HG02884 (cell line): ENCODE measurements at regions not wholly inside any gene's neighbourhood (a gene's known extent, or its start where the extent isn't known, plus 50 kb on each side); places are given as distances from the start of the nearest gene placed in this dataset.
"Not testable (repeated sequence)": the region's sequence is repeated elsewhere in the genome, so short reads cannot be mapped to it uniquely, and the experiment has no call there.

Experiments
- ATAC-seq: cut with Tn5 transposase; IDR thresholded peaks from one replicate; pipeline ENCODE4 v1.9.1; 2021; ENCODE audit warnings: mild to moderate bottlenecking, moderate library complexity; ENCODE audit not compliant: unreplicated experiment

DNA sequence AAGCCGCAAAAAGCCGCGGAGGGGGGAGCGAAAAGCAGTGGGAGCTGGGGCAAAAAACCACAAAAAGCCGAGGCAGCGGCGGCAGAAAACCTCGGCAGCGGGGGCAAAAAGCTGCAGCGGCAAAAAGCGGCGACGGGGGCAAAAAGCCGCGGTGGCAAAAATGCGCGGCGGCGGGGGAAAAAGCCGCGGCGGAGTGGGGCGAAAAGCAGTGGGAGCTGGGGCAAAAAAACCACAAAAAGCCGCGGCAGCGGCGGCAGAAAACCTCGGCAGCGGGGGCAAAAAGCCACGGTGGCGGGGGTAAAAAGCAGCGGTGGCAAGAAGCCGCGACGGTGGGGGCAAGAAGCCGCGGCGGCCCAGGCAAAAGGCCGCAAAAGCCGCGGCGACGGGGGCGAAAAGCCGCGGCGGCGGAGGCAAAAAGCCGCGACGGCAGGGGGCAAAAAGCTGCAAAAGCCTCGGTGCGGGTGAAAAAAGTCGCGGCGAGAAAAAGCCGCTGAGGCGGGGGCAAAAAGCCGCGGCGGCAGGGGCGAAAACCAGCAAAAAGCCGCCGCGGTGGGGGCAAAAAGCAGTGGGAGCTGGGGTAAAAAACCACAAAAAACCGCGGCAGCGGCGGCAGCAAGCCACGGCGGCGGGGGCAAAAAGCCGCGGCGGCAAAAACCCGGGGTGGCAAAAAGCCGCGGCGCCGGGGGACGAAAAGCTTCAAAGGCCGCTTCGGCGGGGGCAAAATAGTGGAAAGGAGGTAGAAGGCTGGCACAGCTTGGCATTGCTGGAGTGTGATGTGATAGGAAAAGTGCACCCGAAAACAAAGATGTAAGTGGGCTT is 135.9 kb downstream of the ZNF92 start:
- ATAC-seq = no peak

DNA sequence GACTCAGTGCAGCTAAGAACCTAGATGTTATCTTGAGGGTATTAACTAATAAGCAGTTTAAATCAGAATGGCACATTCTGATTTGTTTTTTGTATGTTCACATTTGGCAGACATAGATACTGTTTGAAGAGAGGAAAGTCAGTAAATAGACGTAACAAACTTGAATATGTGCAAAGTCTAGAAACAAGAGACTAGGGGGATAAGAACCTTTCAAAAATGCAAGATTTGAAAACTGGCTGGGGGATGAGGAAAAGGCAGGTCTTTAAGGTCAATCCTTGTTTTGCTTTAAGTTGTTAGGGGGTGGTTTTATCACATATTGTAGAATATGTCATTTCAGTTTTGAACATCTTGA is 136.5 kb downstream of the ZNF92 start:
- ATAC-seq = not testable (repeated sequence)

DNA sequence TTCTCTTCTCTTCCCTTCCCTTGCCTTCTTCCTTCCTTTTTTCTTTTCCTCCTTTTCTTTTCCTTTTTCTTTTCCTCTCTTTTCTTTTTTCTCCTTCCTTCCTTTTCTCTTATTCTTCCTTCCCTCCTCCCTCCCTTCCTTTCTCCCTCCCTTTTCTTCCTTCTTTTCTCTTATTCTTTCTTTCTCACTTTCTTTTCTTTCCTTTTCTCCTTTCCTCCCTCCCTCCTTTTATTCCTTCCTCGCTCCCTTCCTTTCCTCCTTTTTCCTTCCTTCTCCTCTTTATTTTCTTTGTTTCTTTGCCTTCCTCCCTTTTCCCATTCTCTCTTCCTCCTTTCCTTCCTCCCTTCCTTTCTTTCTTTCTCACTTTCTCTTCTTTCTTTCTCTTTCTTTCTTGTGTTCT is 146.1 kb downstream of the ZNF92 start:
- ATAC-seq = not testable (repeated sequence)

DNA sequence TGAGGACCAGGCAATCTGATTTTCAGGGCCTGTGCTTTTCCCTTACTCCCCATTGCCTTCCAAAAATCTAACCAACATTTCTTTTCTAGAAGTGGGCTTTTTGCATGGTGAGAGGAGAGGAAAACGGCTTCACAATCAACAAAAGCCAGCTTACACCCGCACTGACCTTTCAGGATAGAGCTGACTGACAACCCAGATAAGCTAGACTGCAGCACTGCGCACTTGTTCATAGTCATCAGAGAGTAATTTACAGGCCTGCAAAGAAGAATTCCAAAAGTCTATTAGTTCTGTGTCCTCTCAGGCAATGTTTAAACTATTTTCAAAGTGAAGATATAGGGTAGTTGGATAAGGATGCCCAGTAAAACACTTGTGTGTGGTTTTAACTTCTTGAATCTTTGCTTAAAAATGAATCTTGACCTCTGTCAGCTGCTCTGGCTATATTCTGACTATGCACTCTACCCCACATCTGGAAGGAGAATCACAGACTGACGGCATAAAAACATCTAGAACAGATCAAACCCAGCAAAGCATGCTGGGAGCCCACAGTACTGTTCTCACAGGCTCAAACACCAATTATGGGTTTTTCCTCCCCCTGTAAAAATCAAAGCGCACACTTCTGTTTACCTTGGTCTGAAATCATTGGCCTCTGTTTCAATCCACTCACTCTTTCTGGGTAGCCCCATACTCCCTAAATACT is 172.0 kb downstream of the ZNF92 start:
- ATAC-seq = not testable (repeated sequence)

DNA sequence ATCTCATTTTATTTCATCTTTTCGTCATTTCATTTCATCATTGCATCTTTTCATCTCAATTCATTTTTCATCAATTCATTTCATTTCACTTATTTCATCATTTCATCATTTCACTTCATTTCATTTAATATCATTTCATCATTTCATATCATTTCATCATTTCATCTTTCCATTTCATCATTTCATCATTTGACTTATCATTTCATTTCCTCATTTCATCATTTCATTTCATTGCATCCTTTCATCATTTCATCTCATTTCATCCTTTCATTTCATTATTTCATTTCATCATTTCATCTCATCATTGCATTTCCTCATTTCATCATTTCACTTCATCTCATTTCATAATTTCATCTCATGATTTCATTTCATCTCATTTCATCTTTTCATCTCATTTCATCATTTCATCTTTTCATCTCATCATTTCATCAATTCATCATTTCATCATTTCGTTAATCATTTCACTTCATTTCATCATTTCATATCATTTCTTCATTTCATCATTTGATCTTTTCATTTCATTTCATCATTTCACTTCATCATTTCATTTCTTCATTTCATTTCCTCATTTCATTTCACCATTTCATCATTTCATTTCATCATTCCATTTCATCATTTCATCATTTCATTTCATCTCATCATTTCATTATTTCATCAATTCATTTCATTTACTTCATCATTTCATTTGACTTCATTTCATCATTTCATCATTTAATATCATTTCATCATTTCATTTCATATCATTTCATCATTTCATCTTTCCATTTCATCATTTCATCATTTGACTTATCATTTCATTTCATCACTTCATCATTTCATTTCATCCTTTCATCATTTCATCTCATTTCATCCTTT is 176.2 kb downstream of the ZNF92 start:
- not testable (repeated sequence) for ATAC-seq

DNA sequence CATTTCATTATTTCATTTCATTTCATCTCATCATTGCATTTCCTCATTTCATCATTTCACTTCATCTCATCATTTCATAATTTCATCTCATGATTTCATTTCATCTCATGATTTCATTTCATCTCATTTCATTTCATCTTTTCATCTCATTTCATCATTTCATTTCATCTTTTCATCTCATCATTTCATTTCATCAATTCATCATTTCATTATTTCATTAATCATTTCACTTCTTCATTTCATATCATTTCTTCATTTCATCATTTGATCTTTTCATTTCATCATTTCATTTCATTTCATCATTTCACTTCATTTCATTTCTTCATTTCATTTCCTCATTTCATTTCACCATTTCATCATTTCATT is 176.8 kb downstream of the ZNF92 start:
- not testable (repeated sequence) for ATAC-seq

DNA sequence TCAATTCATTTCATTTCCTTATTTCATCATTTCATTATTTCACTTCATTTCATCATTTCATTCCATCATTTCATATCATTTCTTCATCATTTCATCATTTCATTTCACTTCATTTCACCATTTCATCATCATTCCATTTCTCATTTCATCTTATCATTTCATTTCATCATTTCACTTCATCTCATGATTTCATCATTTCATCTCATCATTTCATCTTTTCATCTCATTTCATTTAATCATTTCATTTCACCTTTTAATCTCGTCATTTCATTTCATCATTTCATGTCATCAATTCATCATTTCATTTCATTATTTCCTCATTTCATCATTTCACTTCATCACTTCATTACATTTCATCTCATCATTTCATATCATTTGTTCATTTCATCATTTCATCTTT is 177.4 kb downstream of the ZNF92 start:
- ATAC-seq = not testable (repeated sequence)

DNA sequence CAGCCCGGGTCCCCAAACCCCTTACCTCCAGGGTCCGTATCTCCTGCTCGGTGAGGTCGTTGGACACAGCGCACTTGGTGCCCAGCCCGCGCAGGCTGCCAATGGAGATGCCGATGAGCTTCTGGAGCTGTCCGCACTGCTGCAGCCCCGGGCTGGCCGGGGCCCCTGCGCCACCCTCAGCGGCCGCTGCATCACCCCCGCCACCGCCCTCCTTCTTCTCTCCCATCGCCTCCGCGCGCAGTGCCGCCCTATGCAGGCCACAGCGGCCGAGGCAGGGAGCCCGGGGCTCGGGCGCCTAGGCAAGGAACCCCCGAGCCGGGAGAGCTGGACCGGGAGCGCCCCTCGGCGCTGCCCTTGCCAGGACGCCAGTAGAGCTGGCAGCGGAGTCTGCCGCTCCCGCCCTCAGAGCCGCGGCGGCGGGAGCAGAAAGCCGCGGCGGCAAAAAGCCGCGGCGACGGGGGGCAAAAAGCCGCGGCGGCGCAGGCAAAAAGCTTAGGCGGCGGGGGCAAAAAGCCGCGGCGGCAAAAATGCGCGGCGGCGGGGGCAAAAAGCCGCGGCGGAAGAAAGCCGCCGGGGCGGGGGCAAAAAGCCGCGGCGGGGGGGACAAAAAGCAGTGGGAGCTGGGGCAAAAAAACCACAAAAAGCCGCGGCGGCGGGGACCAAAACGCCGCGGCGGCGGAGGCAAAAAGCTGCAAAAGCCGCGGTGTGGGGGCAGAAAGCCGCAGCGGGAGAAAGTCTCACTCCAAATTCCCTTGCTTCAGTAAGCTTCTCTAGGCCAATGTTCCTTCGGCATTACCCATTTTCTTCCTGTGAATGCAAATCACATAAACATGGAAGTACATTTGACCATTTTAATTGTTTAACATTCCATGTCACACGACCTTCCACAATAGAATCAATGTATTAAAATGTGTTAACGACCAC is 181.2 kb downstream of the ZNF92 start:
- not testable (repeated sequence) for ATAC-seq

DNA sequence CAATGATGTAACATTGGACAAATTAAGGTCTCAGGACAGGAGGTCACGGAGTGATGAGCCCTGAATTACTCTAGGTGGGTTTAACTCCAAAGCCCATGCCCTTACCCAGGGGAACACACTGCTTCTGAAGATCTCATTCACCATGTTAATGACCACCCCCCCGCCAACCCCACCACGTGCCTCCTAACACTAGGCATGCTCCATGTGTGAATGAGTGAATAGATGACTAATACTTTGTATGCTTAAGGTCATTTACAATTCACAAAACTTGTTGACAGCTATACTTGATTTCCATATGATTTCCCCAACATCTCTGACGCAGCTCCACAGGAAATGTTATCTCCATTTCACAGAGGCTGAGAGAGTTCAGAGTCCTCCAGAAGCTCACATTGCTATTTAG is 184.9 kb downstream of the ZNF92 start:
- not testable (repeated sequence) for ATAC-seq

DNA sequence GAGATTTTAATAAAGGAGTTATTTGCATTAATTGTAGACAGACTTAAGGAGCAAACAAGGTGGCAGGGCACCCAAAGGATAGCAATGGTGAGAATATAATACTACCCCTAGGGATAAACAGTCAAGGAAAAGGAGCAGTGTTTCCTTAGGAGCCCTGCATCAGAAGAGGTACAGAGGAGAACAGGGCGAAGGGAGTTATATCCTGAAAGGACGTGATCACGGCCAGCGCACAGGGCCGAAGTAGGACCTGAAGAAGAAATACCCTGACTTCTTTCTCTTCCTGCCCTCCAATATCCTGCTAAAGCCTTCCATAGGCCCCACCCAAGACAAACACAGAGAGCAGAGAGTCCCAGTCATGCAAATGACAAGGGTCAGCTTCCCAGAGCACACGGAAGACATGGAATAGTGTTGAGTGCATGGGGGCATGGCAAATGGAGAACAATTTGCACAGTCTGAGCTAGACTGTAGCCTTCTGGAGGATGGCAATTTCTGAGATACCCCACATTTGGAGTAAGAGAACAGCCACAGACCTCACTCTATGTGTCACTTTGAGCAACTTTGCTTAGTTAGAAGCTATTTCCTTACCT is 188.2 kb downstream of the ZNF92 start:
- not testable (repeated sequence) for ATAC-seq

DNA sequence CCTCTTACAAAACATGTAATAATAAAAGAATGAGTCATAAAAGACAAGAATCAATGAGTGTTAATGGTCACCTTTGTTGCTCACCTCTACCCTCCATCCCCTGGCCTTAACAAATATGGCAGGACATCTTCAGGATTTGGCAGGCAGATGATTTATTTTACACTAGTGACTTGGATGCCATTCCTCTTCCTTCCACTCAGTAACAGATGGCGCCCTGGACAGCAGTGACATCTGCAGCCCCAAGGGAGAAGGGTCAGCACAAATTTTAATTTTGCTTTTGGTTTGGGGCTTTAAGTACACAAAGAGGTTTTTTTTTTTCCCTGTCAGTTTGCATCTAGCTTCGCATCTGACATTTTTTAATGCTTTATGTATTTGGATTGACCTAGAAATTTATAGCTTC is 188.9 kb downstream of the ZNF92 start:
- ATAC-seq = peak; percentile 68

DNA sequence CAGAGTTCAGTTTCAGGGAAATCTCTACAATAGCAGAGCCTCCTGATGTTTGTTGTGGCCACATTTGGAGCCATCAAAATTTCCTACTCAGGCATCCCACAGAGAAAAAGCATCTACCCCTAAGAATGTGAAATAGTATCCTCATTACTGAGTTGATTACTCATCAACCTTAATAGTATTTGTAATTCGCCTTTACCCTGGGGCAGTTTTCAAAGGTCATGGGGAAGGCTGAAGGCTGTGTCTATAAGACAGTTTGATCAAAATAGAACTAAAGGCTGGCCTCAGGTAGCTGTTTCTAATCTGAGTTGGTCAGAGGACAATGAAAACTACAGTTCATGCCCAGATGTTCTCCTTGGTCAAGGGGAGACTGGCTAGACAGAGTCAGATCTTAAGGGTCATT is 189.7 kb downstream of the ZNF92 start:
- not testable (repeated sequence) for ATAC-seq

DNA sequence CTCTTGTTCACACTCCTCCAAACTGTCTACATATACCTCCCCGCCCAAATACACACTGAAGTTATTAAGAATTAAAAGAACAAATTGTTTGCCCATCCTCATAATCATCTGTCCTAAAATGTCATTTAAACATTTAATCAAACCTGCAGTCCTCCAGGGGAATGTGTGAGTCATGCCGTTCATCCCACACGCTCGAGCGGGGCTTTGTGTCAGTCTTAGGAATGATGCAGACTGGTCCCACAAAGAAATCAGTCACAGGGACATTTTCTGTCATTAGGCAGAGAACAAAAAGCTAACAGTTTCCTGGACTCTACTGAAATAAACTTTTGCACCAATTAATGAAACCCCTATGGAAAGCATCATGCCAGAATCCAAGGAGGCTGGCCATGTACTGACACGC is 194.6 kb downstream of the ZNF92 start:
- not testable (repeated sequence) for ATAC-seq

DNA sequence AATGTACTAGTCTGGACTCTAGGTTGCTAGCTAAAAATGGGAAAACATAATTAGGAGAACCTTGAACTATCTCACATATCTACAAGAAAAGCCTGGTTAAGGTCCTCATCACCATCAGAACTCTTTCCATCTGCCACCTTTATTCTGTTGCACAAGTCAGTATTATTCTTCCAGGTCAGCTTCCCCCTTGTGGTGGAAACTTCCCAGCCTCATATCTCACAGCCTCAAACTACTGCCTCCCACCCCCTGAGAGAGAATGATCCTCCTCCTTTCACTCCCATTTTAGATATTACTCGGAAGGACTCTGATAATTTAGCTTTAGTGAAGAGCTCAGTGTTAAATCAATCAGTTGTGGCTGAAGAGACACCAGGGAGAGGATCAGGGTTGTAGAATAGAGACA is 197.3 kb downstream of the ZNF92 start:
- ATAC-seq = not testable (repeated sequence)

DNA sequence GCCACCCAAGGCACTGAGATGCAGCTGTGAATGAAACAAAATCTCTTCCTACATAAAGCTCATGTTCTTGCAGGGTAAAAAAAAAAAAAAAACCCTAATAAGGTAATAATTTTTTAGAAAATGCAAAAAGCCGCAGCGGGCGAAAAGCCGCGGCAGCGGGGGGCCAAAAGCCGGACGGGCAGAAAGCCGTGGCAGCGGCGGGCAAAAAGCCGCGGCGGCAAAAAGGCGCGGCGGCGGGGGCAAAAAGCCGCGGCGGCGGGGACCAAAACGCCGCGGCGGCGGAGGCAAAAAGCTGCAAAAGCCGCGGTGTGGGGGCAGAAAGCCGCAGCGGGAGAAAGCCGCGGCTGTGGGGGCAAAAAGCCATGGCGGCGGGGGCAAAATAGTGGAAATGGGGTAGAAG is 198.9 kb downstream of the ZNF92 start:
- not testable (repeated sequence) for ATAC-seq

DNA sequence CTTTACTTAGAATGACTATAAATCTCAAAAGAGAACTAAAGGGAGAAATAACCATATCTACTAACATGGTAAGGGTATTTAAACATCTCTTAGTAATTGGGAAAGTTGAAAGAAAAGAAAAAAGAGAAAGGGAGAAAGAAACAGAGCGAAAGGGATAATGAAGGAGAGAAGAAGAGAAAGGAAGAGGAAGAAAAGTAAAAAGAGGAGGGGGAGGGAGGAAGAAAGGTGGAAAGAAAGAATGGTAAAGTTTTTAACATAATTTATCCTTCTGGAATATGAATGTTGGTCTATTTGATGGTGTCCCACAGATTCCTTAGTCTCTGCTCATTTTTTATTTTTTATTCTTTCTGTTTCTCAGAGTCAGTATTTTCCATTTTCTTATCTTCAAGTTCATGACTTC is 202.7 kb downstream of the ZNF92 start:
- ATAC-seq = not testable (repeated sequence)

DNA sequence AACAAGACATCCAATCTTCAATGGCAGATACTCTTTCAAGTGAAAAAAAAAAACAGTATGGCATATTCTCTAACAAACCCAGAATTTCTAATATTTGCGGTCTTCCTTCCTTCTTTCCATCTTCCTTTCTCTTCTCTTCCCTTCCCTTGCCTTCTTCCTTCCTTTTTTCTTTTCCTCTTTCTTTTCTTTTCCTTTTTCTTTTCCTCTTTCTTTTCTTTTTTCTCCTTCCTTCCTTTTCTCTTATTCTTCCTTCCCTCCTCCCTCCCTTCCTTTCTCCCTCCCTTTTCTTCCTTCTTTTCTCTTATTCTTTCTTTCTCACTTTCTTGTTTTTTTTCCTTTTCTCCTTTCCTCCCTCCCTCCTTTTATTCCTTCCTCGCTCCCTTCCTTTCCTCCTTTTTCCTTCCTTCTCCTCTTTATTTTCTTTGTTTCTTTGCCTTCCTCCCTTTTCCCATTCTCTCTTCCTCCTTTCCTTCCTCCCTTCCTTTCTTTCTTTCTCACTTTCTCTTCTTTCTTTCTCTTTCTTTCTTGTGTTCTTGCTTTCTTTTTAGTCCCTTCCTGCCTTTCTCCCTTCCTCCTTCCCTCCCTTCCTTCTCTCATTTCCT is 209.0 kb downstream of the ZNF92 start:
- not testable (repeated sequence) for ATAC-seq

DNA sequence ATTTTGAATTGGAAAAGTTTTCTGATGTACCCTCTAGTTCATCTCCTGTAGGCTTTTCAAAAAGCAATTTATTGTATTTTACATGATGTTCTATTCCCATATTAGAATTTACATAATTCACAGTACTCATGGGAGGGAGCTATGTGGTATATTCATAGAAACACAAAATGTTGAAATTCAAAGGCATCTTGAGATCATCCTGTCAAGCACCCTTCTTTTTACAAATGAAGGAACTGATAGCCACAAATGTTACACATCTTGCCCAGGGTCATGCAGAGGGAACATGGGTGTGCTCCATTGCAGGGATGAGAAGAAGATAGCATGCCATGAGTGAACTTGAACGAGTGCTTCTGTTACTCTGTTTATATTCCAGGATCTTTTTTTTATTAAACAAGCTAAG is 228.8 kb downstream of the ZNF92 start:
- not testable (repeated sequence) for ATAC-seq

DNA sequence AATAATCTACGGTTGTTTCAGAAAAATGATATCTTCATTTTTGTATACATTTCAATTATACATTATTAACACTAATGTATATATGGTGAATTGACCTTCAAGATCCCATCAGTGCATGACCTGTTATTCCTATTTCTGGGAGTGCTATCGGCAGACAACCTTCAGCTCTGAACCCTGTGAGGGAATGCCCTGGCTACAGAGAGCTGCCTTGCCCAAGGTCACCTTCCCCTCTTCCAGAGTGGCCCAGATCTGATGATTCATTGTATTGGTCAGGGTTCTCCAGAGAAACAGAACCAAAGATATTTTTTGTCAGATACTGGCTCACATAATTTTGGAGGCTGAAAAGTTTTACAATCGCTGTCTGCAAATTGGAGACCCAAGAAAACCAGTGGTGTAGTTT is 235.5 kb downstream of the ZNF92 start:
- no peak for ATAC-seq
